Activated CD8-positive, alpha-beta T cell treated with anti-CD3 and anti-CD28 coated beads for 36 hours (primary cell): ENCODE measurements at regions not wholly inside any gene's neighbourhood (a gene's known extent, or its start where the extent isn't known, plus 50 kb on each side); places are given as distances from the start of the nearest gene placed in this dataset.

Experiments used
- ATAC-seq: fragments of 200-7000 bp; cut with Tn5 transposase; one replicate; pipeline ENCODE4 v1.10.0; 2021; ENCODE audit warnings: mild to moderate bottlenecking, moderate library complexity
- CTCF ChIA-PET: fragments of 350-600 bp; sonication (Branson Sonifier 250); formaldehyde crosslinking; loops from one replicate; lab custom pipeline; 2021; ENCODE audit warnings: antibody characterized with exemption; lab: Charles Lee
- POLR2A ChIA-PET: fragments of 350-600 bp; sonication (Branson Sonifier 250); formaldehyde crosslinking; loops from one replicate; lab custom pipeline; 2021; ENCODE audit warnings: antibody characterized with exemption; lab: Charles Lee
- DNase-seq: peaks from one replicate; pipeline ENCODE4 v3.0.0-alpha.2; 2020
- H3K27ac Mint-ChIP-seq: one replicate; pipeline ENCODE4 v1.8.0; 2021; ENCODE audit warnings: mild to moderate bottlenecking, mixed read lengths
- H3K27me3 Mint-ChIP-seq: one replicate; pipeline ENCODE4 v1.8.0; 2021; ENCODE audit warnings: mixed read lengths
- H3K36me3 Mint-ChIP-seq: one replicate; pipeline ENCODE4 v1.8.0; 2021; ENCODE audit warnings: low read depth, mixed read lengths
- H3K4me1 Mint-ChIP-seq: one replicate; pipeline ENCODE4 v1.8.0; 2021; ENCODE audit warnings: low read depth, mixed read lengths
- H3K4me3 Mint-ChIP-seq: one replicate; pipeline ENCODE4 v1.8.0; 2021; ENCODE audit warnings: mild to moderate bottlenecking, moderate library complexity, mixed read lengths
- H3K9me3 Mint-ChIP-seq: one replicate; pipeline ENCODE4 v1.8.0; 2021; ENCODE audit warnings: mixed read lengths
- CTCF ChIP-seq: fragments of 200-600 bp; IDR thresholded peaks from one replicate; pipeline ENCODE4 v1.8.0; 2022; ENCODE audit warnings: antibody characterized with exemption, mild to moderate bottlenecking
- intact Hi-C: fragments of 100-400 bp; cut with micrococcal nuclease; formaldehyde crosslinking; loops from one replicate; pipeline ENCODE4 v1.10.0; 2022

- DNase-seq (no peak), ATAC-seq (no peak)
- Mint-ChIP-seq H3K27ac (no peak overlapping the region), H3K36me3 (no peaks in the 10 kb centered on the region), H3K4me1 (no peaks in the 10 kb centered on the region), H3K4me3 (no peak overlapping the region), H3K9me3 (peaks cover 1% of the 10 kb centered on the region), H3K27me3 (no peaks in the 10 kb centered on the region)
- ChIA-PET CTCF (no interaction called here), POLR2A (no interaction called here)
- TF ChIP-seq CTCF, result no peak
- intact Hi-C loops, result no loop called here
Observed at GRCh38 chr3:147937891-147938290, 528.7 kb downstream of the ZIC1 start.

- H3K9me3 Mint-ChIP-seq, result peaks cover 3% of the 10 kb centered on the region
- intact Hi-C loops, result no loop called here
- TF ChIP-seq CTCF, result no peak
- ATAC-seq (no peak), DNase-seq (no peak)
- H3K36me3 Mint-ChIP-seq, result no peaks in the 10 kb centered on the region
- no peak overlapping the region for H3K27ac Mint-ChIP-seq
- POLR2A ChIA-PET, result no interaction called here
- CTCF ChIA-PET, result no interaction called here
- no peaks in the 10 kb centered on the region for H3K27me3 Mint-ChIP-seq
- no peak overlapping the region for H3K4me3 Mint-ChIP-seq
- H3K4me1 Mint-ChIP-seq, result no peaks in the 10 kb centered on the region
Observed at GRCh38 chr3:147939425-147939824, 530.3 kb downstream of the ZIC1 start.

- H3K4me3 Mint-ChIP-seq, result no peak overlapping the region
- ChIA-PET POLR2A (no interaction called here), CTCF (no interaction called here)
- H3K9me3 Mint-ChIP-seq, result peaks cover 3% of the 10 kb centered on the region
- ATAC-seq (no peak), DNase-seq (no peak)
- H3K27me3 Mint-ChIP-seq, result no peaks in the 10 kb centered on the region
- H3K27ac Mint-ChIP-seq, result no peak overlapping the region
- no peaks in the 10 kb centered on the region for H3K36me3 Mint-ChIP-seq
- no peaks in the 10 kb centered on the region for H3K4me1 Mint-ChIP-seq
- intact Hi-C loops, result no loop called here
- TF ChIP-seq CTCF, result no peak
Observed at GRCh38 chr3:147939839-147940238, 530.7 kb downstream of the ZIC1 start.

GRCh38 chr3:147940405-147941193, 531.4 kb downstream of the ZIC1 start:
- CTCF ChIA-PET, result no interaction called here
- Mint-ChIP-seq H3K9me3 (peaks cover 3% of the 10 kb centered on the region), H3K36me3 (no peaks in the 10 kb centered on the region), H3K4me3 (no peak overlapping the region), H3K27me3 (no peaks in the 10 kb centered on the region), H3K27ac (no peak overlapping the region), H3K4me1 (no peaks in the 10 kb centered on the region)
- no peak for TF ChIP-seq CTCF
- POLR2A ChIA-PET, result no interaction called here
- ATAC-seq, result no peak
- intact Hi-C loops, result no loop called here
- no peak for DNase-seq

- ATAC-seq (no peak), DNase-seq (no peak)
- Mint-ChIP-seq H3K27ac (no peak overlapping the region), H3K36me3 (no peaks in the 10 kb centered on the region), H3K27me3 (no peaks in the 10 kb centered on the region), H3K9me3 (peaks cover 3% of the 10 kb centered on the region), H3K4me3 (no peak overlapping the region), H3K4me1 (no peaks in the 10 kb centered on the region)
- intact Hi-C loops, result no loop called here
- ChIA-PET POLR2A (no interaction called here), CTCF (no interaction called here)
- no peak for TF ChIP-seq CTCF
Observed at GRCh38 chr3:147941969-147942368, 532.8 kb downstream of the ZIC1 start.
